ENCODE measurements at regions not wholly inside any gene's neighbourhood (a gene's known extent, or its start where the extent isn't known, plus 50 kb on each side); places are given as distances from the start of the nearest gene placed in this dataset.

DNA sequence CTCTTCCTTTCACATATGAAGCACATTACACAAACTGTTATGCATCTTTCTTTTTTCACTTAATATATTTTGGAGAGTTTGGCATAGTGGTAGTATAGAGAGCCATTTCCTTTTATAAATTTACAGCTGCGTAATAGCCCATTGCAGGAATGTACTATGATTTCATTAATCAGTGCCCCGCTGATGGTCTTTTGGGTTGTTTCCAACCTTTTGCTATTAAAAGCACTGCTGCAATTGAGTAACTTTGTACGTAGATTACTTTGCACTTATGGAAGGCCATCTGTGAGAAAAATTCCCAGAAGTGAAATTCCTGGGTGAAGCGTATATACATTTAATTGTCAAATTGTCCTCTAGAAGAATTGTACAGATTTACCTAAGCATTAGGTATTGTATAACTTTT lies 565.3 kb upstream of the ZNF804A start (continued):
- TF ChIP-seq, protein P1, sequence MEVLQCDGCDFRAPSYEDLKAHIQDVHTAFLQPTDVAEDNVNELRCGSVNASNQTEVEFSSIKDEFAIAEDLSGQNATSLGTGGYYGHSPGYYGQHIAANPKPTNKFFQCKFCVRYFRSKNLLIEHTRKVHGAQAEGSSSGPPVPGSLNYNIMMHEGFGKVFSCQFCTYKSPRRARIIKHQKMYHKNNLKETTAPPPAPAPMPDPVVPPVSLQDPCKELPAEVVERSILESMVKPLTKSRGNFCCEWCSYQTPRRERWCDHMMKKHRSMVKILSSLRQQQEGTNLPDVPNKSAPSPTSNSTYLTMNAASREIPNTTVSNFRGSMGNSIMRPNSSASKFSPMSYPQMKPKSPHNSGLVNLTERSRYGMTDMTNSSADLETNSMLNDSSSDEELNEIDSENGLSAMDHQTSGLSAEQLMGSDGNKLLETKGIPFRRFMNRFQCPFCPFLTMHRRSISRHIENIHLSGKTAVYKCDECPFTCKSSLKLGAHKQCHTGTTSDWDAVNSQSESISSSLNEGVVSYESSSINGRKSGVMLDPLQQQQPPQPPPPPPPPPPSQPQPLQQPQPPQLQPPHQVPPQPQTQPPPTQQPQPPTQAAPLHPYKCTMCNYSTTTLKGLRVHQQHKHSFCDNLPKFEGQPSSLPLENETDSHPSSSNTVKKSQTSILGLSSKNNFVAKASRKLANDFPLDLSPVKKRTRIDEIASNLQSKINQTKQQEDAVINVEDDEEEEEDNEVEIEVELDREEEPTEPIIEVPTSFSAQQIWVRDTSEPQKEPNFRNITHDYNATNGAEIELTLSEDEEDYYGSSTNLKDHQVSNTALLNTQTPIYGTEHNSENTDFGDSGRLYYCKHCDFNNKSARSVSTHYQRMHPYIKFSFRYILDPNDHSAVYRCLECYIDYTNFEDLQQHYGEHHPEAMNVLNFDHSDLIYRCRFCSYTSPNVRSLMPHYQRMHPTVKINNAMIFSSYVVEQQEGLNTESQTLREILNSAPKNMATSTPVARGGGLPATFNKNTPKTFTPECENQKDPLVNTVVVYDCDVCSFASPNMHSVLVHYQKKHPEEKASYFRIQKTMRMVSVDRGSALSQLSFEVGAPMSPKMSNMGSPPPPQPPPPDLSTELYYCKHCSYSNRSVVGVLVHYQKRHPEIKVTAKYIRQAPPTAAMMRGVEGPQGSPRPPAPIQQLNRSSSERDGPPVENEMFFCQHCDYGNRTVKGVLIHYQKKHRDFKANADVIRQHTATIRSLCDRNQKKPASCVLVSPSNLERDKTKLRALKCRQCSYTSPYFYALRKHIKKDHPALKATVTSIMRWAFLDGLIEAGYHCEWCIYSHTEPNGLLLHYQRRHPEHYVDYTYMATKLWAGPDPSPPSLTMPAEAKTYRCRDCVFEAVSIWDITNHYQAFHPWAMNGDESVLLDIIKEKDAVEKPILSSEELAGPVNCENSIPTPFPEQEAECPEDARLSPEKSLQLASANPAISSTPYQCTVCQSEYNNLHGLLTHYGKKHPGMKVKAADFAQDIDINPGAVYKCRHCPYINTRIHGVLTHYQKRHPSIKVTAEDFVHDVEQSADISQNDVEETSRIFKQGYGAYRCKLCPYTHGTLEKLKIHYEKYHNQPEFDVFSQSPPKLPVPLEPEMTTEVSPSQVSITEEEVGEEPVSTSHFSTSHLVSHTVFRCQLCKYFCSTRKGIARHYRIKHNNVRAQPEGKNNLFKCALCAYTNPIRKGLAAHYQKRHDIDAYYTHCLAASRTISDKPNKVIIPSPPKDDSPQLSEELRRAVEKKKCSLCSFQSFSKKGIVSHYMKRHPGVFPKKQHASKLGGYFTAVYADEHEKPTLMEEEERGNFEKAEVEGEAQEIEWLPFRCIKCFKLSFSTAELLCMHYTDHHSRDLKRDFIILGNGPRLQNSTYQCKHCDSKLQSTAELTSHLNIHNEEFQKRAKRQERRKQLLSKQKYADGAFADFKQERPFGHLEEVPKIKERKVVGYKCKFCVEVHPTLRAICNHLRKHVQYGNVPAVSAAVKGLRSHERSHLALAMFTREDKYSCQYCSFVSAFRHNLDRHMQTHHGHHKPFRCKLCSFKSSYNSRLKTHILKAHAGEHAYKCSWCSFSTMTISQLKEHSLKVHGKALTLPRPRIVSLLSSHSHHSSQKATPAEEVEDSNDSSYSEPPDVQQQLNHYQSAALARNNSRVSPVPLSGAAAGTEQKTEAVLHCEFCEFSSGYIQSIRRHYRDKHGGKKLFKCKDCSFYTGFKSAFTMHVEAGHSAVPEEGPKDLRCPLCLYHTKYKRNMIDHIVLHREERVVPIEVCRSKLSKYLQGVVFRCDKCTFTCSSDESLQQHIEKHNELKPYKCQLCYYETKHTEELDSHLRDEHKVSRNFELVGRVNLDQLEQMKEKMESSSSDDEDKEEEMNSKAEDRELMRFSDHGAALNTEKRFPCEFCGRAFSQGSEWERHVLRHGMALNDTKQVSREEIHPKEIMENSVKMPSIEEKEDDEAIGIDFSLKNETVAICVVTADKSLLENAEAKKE (CRISPR knock-in tag; IDR thresholded peaks at IDR 0.05) = no peak
- TF ChIP-seq EZH2 (IDR thresholded peaks at IDR 0.05; ENCODE audit: low read depth, unreplicated experiment) = no peak

DNA sequence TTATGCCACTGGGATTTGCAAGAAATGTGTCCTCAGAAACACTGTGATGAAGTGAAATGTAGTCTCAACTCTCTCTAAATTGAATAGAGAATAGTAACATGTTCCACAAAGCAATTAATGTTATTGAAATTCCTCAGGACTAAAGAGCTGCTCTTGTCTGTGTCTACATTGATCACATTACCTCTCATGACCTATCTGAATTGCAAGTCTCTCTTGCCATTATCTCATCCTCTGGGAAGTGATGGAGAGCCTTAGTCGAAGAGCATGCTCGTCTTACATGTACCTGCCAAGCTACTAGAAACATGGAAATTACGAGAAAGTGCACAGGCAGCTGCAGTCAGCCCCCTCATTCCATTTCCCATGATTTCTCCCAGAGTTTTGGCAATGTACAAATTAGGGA lies 561.1 kb upstream of the ZNF804A start:
- H3K27me3 ChIP-seq (ENCODE audit: insufficient read depth) = no peaks in the 10 kb centered on the region
- H3F3A ChIP-seq (replicated peaks; ENCODE audit: low read depth) = no peaks in the 10 kb centered on the region
- no peak overlapping the region for H2AFZ ChIP-seq
- Mint-ChIP-seq H3K36me3 (ENCODE audit: low read depth) (no peaks in the 10 kb centered on the region), H3K27ac (no peak overlapping the region), H3K4me3 (no peak overlapping the region), H3K9me3 (no peaks in the 10 kb centered on the region), H3K4me1 (no peaks in the 10 kb centered on the region), H3K27me3 (ENCODE audit: insufficient read depth, low read depth, poor library complexity) (no peaks in the 10 kb centered on the region)
- no peak overlapping the region for H3K27ac ChIP-seq (ENCODE audit: low read depth)
- H3K4me1 ChIP-seq (ENCODE audit: insufficient read depth) = no peaks in the 10 kb centered on the region
- H3K36me3 ChIP-seq (ENCODE audit: insufficient read depth) = no peaks in the 10 kb centered on the region
- H3K4me3 ChIP-seq = no peak overlapping the region
- no peaks in the 10 kb centered on the region for H4K20me1 ChIP-seq (replicated peaks; ENCODE audit: insufficient read depth)
- H3K4me2 ChIP-seq = no peak overlapping the region
- H3K79me2 ChIP-seq (replicated peaks; ENCODE audit: insufficient read depth) = no peaks in the 10 kb centered on the region
- no peaks in the 10 kb centered on the region for H3K9me2 ChIP-seq (ENCODE audit: insufficient read depth)
- no peak for ATAC-seq
- no peak for DNase-seq (ENCODE audit: low spot score)
- no peak for TF ChIP-seq JUNB (IDR thresholded peaks at IDR 0.05; ENCODE audit: unreplicated experiment)
- no peak for TF ChIP-seq NANOG (IDR thresholded peaks at IDR 0.05; ENCODE audit: borderline replicate concordance)
- no peak for TF ChIP-seq EZH2phosphoT487 (IDR thresholded peaks at IDR 0.05; ENCODE audit: unreplicated experiment)
- TF ChIP-seq CREB1 (CRISPR knock-in tag; IDR thresholded peaks at IDR 0.05; ENCODE audit: low read depth) = no peak
- TF ChIP-seq STAT1 (IDR thresholded peaks at IDR 0.05; ENCODE audit: unreplicated experiment) = no peak
- TF ChIP-seq POLR2AphosphoS5 (IDR thresholded peaks at IDR 0.05; ENCODE audit: low read depth) = no peak
- TF ChIP-seq, protein P1 (CRISPR knock-in tag; IDR thresholded peaks at IDR 0.05) = no peak
- no peak for TF ChIP-seq EZH2 (IDR thresholded peaks at IDR 0.05; ENCODE audit: low read depth, unreplicated experiment)
- no peak for TF ChIP-seq ZNF114 (CRISPR knock-in tag; IDR thresholded peaks at IDR 0.05)

Measured in GM23338 (cell line).